ENCODE measurements at regions not wholly inside any gene's neighbourhood (a gene's known extent, or its start where the extent isn't known, plus 50 kb on each side); places are given as distances from the start of the nearest gene placed in this dataset.

- Histone ChIP-seq H3K4me3 (ENCODE audit: low read depth in 2 of 2, low read length in 1 of 2) (no peak overlapping the region), H3K9me2 (no peaks in the 10 kb centered on the region), H3K4me1 (ENCODE audit: control insufficient read depth in 1 of 2, insufficient read depth in 2 of 2, low read depth in 1 of 2, low read length in 1 of 2) (no peaks in the 10 kb centered on the region), H3F3A (replicated peaks; ENCODE audit: insufficient read depth) (no peaks in the 10 kb centered on the region), H3K27me3 (ENCODE audit: insufficient read depth) (no peaks in the 10 kb centered on the region), H3K4me2 (no peak overlapping the region), H2AFZ (ENCODE audit: low read depth) (no peak overlapping the region), H3K79me2 (ENCODE audit: insufficient read depth) (no peaks in the 10 kb centered on the region), H3K36me3 (replicated peaks in 1 of 2; ENCODE audit: control insufficient read depth in 1 of 2, insufficient read depth in 2 of 2, low read length in 1 of 2) (no peaks in the 10 kb centered on the region), H3K27ac (ENCODE audit: low read depth in 2 of 2, low read length in 1 of 2) (no peak overlapping the region), H3K9me3 (no peaks in the 10 kb centered on the region), H3K9ac (no peak overlapping the region), H4K20me1 (ENCODE audit: insufficient read depth) (no peaks in the 10 kb centered on the region)
- POLR2A ChIA-PET, result no interaction called here
- no peak for DNase-seq
- no peak for TF ChIP-seq FOXM1 (IDR thresholded peaks at IDR 0.05; ENCODE audit: low read depth)
- TF ChIP-seq ZBTB33 (IDR thresholded peaks at IDR 0.05; ENCODE audit: borderline replicate concordance, low read depth), result no peak
- no peak for TF ChIP-seq NRF1 (IDR thresholded peaks at IDR 0.05; ENCODE audit: low read depth, low read length)
- TF ChIP-seq RXRA (IDR thresholded peaks at IDR 0.05; ENCODE audit: borderline replicate concordance, low read depth), result no peak
- no peak for TF ChIP-seq JUND (IDR thresholded peaks at IDR 0.05)
- TF ChIP-seq SIN3A (IDR thresholded peaks at IDR 0.05; ENCODE audit: borderline replicate concordance, low read depth, low read length), result no peak
- TF ChIP-seq RCOR1 (IDR thresholded peaks at IDR 0.05; ENCODE audit: low read length), result no peak
- TF ChIP-seq TAF1 (IDR thresholded peaks at IDR 0.05; ENCODE audit: borderline replicate concordance, low read depth, low read length), result no peak
- TF ChIP-seq CTCF (IDR thresholded peaks at IDR 0.05), result no peak
- no peak for TF ChIP-seq MAX (IDR thresholded peaks at IDR 0.05; ENCODE audit: low read depth)
- TF ChIP-seq USF2 (IDR thresholded peaks at IDR 0.05; ENCODE audit: borderline replicate concordance, low read depth, low read length), result no peak
- no peak for TF ChIP-seq CHD2 (IDR thresholded peaks at IDR 0.05; ENCODE audit: low read length, partially characterized antibody)
- TF ChIP-seq YY1 (IDR thresholded peaks at IDR 0.05; ENCODE audit: low read depth), result no peak
- TF ChIP-seq FOXJ3 (CRISPR knock-in tag; IDR thresholded peaks at IDR 0.05), result no peak
- CTCF ChIA-PET, result interaction anchor here (0.6 to 1.6 kb wide), 2 partner anchors 301 to 485 kb away, joined by 3 read pairs; no protein-coding TSS in a partner anchor
- WGBS (ENCODE audit: low lambda C conversion rate), result 13% methylated on average over 4 of the region's 4 CpGs
Observed at GRCh38 chr15:56568466-56569167, 103.7 kb upstream of the MNS1 start.
